Suprapubic skin (tissue), 4 donors: ENCODE measurements at regions not wholly inside any gene's neighbourhood (a gene's known extent, or its start where the extent isn't known, plus 50 kb on each side); places are given as distances from the start of the nearest gene placed in this dataset.

Experiments used
- DNase-seq, 2 donors: peaks; one replicate each; pipeline ENCODE4 v3.0.0-alpha.2; 2019; ENCODE audit warnings: low spot score in 2 of 2
- H3K27ac ChIP-seq: fragments of 200-600 bp; sonication (generic); one replicate; pipeline ENCODE4 v1.5.1; 2019
- H3K27me3 ChIP-seq: fragments of 200-600 bp; sonication (generic); one replicate; pipeline ENCODE4 v1.5.1; 2019
- H3K36me3 ChIP-seq: fragments of 200-600 bp; sonication (generic); one replicate; pipeline ENCODE4 v1.5.1; 2019
- H3K4me1 ChIP-seq: fragments of 200-600 bp; sonication (generic); one replicate; pipeline ENCODE4 v1.5.1; 2019
- H3K4me3 ChIP-seq: fragments of 200-600 bp; sonication (generic); one replicate; pipeline ENCODE4 v1.5.1; 2019; ENCODE audit warnings: mild to moderate bottlenecking
- H3K9me3 ChIP-seq: fragments of 200-600 bp; sonication (generic); one replicate; pipeline ENCODE4 v1.5.1; 2019
- EP300 ChIP-seq: sonication (generic); formaldehyde crosslinking; IDR thresholded peaks from one replicate; pipeline ENCODE4 v1.6.1; 2017; ENCODE audit warnings: antibody characterized with exemption
- POLR2A ChIP-seq, 2 donors: fragments of 450-650 bp; IDR thresholded peaks; one replicate each; pipeline ENCODE4 v1.6.1; 2017; ENCODE audit warnings: antibody characterized with exemption in 2 of 2, mild to moderate bottlenecking in 2 of 2, moderate library complexity in 2 of 2
- POLR2AphosphoS5 ChIP-seq, 3 donors: sonication (generic); formaldehyde crosslinking; IDR thresholded peaks; one replicate each; pipeline ENCODE4 v1.6.1; 2017; ENCODE audit warnings: antibody characterized with exemption in 3 of 3
- WGBS: methylation state at CpG from one replicate; pipeline ENCODE4 v1.1.5; 2018; 5-methylcytosine and 5-hydroxymethylcytosine counted together
- TF ChIP-seq, protein P1 (sequence below), 2 donors: fragments of 200-600 bp in 1 of 2; fragments of 450-650 bp in 1 of 2; sonication (generic) in 1 of 2; IDR thresholded peaks; one replicate each; pipeline ENCODE4 v1.5.1; 2016 to 2019; ENCODE audit warnings: antibody characterized with exemption in 2 of 2, mild to moderate bottlenecking in 1 of 2, moderate library complexity in 1 of 2

DNA sequence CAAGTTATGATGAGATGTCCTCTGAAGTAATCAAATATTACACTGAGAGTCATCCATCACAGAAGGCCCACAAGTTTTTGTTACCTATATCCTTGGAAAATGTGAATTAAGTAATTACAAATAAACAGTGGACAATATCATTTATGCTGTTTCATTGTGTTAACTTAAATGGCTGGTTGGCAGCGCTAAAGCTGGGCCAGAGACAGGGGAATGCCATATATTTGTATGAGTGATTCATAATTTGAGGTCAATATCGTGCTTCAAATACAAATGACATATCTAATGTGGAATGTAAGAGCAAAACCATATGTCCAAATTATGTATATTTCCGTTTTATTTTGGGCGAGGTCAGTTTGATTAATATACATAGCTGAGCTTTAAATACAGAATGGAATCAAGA is 1556.2 kb downstream of the SLITRK5 start:
- Histone ChIP-seq H3K27me3 (no peaks in the 10 kb centered on the region), H3K4me3 (no peak overlapping the region), H3K9me3 (no peaks in the 10 kb centered on the region), H3K27ac (no peak overlapping the region), H3K4me1 (no peaks in the 10 kb centered on the region), H3K36me3 (no peaks in the 10 kb centered on the region)
- TF ChIP-seq POLR2A (IDR thresholded peaks at IDR 0.05) (no peak), EP300 (no peak), POLR2AphosphoS5 (IDR thresholded peaks at IDR 0.05) (no peak)
- TF ChIP-seq, protein P1, sequence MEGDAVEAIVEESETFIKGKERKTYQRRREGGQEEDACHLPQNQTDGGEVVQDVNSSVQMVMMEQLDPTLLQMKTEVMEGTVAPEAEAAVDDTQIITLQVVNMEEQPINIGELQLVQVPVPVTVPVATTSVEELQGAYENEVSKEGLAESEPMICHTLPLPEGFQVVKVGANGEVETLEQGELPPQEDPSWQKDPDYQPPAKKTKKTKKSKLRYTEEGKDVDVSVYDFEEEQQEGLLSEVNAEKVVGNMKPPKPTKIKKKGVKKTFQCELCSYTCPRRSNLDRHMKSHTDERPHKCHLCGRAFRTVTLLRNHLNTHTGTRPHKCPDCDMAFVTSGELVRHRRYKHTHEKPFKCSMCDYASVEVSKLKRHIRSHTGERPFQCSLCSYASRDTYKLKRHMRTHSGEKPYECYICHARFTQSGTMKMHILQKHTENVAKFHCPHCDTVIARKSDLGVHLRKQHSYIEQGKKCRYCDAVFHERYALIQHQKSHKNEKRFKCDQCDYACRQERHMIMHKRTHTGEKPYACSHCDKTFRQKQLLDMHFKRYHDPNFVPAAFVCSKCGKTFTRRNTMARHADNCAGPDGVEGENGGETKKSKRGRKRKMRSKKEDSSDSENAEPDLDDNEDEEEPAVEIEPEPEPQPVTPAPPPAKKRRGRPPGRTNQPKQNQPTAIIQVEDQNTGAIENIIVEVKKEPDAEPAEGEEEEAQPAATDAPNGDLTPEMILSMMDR (IDR thresholded peaks at IDR 0.05): no peak
- 69% methylated on average over 4 of the region's 4 CpGs for WGBS
- no peak for DNase-seq

DNA sequence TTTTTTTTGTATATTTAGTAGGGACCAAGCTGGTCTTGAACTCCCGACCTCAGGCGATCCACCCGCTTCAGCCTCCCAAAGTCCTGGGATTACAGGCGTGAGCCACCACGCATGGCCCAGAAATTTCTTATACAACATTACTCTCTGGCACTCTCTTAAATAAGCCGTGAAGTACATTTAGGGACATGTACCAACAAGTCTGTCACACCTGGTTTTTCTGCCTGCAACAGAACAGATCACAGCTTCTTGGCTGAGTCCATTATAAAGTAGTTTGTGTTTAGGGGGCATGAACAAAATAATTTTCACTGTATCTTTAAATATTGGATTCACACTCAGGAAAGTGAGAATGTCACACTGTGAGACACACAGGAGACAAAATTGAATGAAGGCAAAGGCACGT is 1567.3 kb downstream of the SLITRK5 start:
- no peaks in the 10 kb centered on the region for H3K4me1 ChIP-seq
- no peak for DNase-seq
- WGBS: 71% methylated on average over 7 of the region's 7 CpGs
- H3K9me3 ChIP-seq: no peaks in the 10 kb centered on the region
- no peak overlapping the region for H3K4me3 ChIP-seq
- no peaks in the 10 kb centered on the region for H3K27me3 ChIP-seq
- TF ChIP-seq EP300 (no peak), POLR2AphosphoS5 (IDR thresholded peaks at IDR 0.05) (no peak), POLR2A (IDR thresholded peaks at IDR 0.05) (no peak)
- TF ChIP-seq, protein P1 (IDR thresholded peaks at IDR 0.05): no peak
- no peaks in the 10 kb centered on the region for H3K36me3 ChIP-seq
- no peak overlapping the region for H3K27ac ChIP-seq

DNA sequence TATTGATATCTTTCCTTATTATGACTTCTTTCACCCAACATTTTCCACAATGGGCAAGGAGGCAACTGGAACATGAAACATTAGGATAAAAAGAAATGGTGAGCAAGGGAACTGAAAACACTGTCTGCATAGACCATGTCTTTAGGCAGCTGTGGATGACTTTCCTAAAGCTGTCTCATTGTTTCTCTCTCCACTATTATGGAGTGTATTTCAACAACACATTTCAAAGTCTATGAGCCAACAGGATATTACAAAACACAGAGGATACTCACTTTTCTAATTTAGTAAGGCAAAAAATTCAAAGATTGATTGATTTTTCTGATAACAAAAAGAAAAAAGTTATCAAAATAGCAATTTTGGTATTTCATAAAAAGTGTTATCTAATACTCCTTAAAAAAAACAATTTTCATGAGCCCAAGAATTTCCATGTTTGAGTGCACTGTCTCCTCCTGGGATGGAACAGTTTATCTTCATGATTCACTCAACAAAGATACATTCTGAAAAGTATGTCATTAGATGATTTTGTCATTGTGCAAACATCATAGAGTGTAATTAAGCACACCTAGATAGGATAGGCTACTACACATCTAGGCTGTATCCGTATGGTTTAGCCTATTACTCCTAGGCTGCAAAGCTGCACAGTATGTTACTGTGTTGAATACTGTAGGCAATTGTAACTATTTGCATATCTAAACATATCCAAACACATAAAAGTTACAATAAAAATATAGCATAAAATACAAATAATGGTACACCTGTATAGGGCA is 1568.4 kb downstream of the SLITRK5 start:
- no peaks in the 10 kb centered on the region for H3K4me1 ChIP-seq
- no peaks in the 10 kb centered on the region for H3K27me3 ChIP-seq
- 88% methylated on average over 1 of the region's 1 CpG for WGBS
- TF ChIP-seq POLR2A (IDR thresholded peaks at IDR 0.05) (no peak), POLR2AphosphoS5 (IDR thresholded peaks at IDR 0.05) (no peak)
- TF ChIP-seq, protein P1 (IDR thresholded peaks at IDR 0.05): no peak
- H3K9me3 ChIP-seq: no peaks in the 10 kb centered on the region
- no peak overlapping the region for H3K4me3 ChIP-seq
- DNase-seq: no peak
- H3K36me3 ChIP-seq: no peaks in the 10 kb centered on the region
- H3K27ac ChIP-seq: no peak overlapping the region

DNA sequence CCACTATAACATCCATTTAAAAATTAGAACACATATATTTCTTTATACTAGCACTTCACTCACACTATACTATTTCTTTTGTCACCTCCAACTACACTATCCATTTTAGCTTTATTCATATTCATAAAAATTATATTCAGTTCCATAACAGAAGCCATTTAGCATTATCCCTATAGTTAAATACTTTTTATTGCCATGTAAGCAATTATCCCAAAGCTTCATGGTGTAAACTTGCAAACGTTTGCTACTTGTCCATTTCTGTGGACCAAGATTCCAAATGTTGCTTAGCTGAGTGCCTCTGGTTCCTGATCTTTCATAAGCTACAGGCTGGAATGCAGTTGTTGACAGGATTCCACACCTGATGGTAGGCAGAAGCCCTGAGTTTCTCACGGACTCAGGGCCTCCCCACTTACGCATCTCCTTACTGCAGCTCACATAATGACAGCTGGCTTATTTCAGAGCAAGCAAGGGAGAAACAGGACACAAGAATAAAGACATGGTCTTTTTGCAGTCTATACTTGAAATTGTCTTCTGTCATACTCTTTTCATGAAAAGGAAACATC is 1584.8 kb downstream of the SLITRK5 start:
- Histone ChIP-seq H3K27ac (no peak overlapping the region), H3K4me3 (no peak overlapping the region), H3K9me3 (peaks cover 3% of the 10 kb centered on the region), H3K27me3 (no peaks in the 10 kb centered on the region), H3K36me3 (no peaks in the 10 kb centered on the region), H3K4me1 (no peaks in the 10 kb centered on the region)
- WGBS: 67% methylated on average over 3 of the region's 3 CpGs
- DNase-seq: no peak
- TF ChIP-seq POLR2AphosphoS5 (IDR thresholded peaks at IDR 0.05) (no peak), POLR2A (IDR thresholded peaks at IDR 0.05) (no peak), EP300 (no peak)
- TF ChIP-seq, protein P1 (IDR thresholded peaks at IDR 0.05): no peak

DNA sequence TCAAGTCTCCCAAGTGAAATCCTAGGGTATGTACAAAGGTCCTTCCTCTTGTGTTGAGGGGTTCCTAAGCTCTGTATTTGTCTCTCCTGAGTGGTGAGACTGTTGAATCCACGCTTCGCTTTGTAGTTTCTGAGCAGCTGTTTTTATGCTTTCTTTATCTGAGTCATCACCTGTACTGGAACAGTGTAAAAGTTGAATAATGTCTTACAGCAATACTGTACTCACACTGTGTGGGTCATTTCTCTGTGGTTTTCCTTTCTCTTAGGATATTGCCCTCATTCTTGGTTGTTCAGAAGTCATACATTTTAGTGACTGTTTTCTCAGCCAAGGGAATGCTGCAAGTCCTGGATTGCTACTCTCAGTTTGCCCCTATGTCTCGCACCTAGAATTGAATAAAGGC is 1596.6 kb downstream of the SLITRK5 start:
- no peaks in the 10 kb centered on the region for H3K27me3 ChIP-seq
- 83% methylated on average over 3 of the region's 3 CpGs for WGBS
- DNase-seq: no peak
- no peaks in the 10 kb centered on the region for H3K4me1 ChIP-seq
- H3K4me3 ChIP-seq: no peak overlapping the region
- no peak overlapping the region for H3K27ac ChIP-seq
- H3K36me3 ChIP-seq: no peaks in the 10 kb centered on the region
- no peaks in the 10 kb centered on the region for H3K9me3 ChIP-seq
- TF ChIP-seq, protein P1 (IDR thresholded peaks at IDR 0.05): no peak
- no peak for TF ChIP-seq EP300
- no peak for TF ChIP-seq POLR2AphosphoS5 (IDR thresholded peaks at IDR 0.05)
- no peak for TF ChIP-seq POLR2A (IDR thresholded peaks at IDR 0.05)
